Activated CD4-positive, alpha-beta T cell treated with anti-CD3 and anti-CD28 coated beads, Interleukin-2, amount 10 ng/mL, durations not matched to agents 24 days and 14 days (primary cell): ENCODE measurements at regions not wholly inside any gene's neighbourhood (a gene's known extent, or its start where the extent isn't known, plus 50 kb on each side); places are given as distances from the start of the nearest gene placed in this dataset.

ENCODE experiments used
- DNase-seq: peaks from one replicate; pipeline ENCODE4 v3.0.0; 2022
- H3K27ac Mint-ChIP-seq: one replicate; pipeline ENCODE4 v1.8.0; 2022; ENCODE audit warnings: mild to moderate bottlenecking, mixed read lengths
- H3K27me3 Mint-ChIP-seq: one replicate; pipeline ENCODE4 v1.8.0; 2022; ENCODE audit warnings: mixed read lengths
- H3K36me3 Mint-ChIP-seq: one replicate; pipeline ENCODE4 v1.8.0; 2022; ENCODE audit warnings: low read depth, mild to moderate bottlenecking, mixed read lengths
- H3K4me1 Mint-ChIP-seq: one replicate; pipeline ENCODE4 v1.8.0; 2021; ENCODE audit warnings: mixed read lengths
- H3K4me3 Mint-ChIP-seq: one replicate; pipeline ENCODE4 v1.8.0; 2022; ENCODE audit warnings: mild to moderate bottlenecking, moderate library complexity, mixed read lengths
- H3K9me3 Mint-ChIP-seq: one replicate; pipeline ENCODE4 v1.8.0; 2021; ENCODE audit warnings: mixed read lengths
- intact Hi-C: fragments of 100-400 bp; cut with micrococcal nuclease; formaldehyde crosslinking; loops from one replicate; pipeline ENCODE4 v1.15.1; 2023

DNA sequence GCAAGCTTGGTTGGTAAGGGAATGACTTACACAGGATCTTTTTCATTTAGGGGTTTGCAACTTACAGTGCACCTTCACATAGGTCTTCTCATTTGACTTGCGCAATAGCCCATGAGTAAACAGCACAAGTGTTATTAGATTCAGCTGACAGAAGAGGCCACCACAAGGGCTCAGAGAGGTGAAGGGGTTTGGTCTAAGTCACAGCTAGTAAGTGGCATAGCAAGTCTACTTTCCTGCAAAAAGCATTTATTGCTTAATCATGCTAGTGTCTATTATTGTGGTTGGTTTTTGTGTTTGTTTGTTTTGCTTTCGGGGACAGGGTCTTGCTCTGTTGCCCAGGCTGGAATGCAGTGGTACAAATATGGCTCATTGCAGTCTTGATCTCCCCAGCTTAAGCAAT is 83.3 kb downstream of the SPRY1 start:
- no peak for DNase-seq
- Mint-ChIP-seq H3K4me1 (peaks cover 44% of the 10 kb centered on the region), H3K27ac (no peak overlapping the region), H3K9me3 (peaks cover 7% of the 10 kb centered on the region), H3K27me3 (no peaks in the 10 kb centered on the region), H3K36me3 (no peaks in the 10 kb centered on the region), H3K4me3 (no peak overlapping the region)
- intact Hi-C loops: no loop called here

DNA sequence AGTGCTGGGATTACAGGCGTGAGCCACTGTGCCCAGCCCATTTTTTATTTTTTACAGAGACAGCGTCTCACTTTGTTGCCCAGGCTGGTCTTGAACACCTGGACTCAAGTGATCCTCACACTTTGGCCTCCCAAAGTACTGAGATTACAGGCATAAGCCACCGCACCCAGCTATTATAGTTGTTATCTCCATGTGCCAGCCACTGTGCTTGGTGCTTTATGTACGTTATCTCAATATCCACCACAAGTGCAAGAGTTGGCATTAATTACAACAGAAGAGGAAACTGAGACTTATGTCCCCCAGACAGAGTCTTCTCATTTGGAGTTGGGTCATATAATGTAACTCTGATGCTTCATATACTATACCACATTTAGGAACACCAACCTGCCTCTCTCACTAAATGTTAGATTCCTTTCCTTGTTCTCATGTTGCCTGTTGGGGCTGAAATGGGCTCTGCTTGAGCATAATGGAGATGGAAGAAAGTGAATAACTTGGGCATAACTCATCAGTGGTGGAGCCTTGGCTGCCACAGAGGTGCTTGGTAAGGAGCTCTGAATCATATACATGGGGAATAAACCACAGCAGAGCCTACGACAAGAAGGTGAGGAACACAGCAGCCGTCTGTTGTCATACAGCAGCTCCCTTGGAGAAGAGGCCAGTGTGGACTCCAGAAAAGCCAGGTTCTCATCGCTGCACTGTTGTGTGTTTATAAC is 84.3 kb downstream of the SPRY1 start:
- H3K27ac Mint-ChIP-seq: peak overlapping the region; percentile 78
- no peak overlapping the region for H3K4me3 Mint-ChIP-seq
- H3K9me3 Mint-ChIP-seq: peaks cover 7% of the 10 kb centered on the region
- intact Hi-C loops: loop anchor here (1.0 kb wide), 1 partner anchor 8 kb away; no protein-coding TSS in a partner anchor
- H3K36me3 Mint-ChIP-seq: no peaks in the 10 kb centered on the region
- H3K4me1 Mint-ChIP-seq: peaks cover 46% of the 10 kb centered on the region
- H3K27me3 Mint-ChIP-seq: no peaks in the 10 kb centered on the region
- DNase-seq: no peak

DNA sequence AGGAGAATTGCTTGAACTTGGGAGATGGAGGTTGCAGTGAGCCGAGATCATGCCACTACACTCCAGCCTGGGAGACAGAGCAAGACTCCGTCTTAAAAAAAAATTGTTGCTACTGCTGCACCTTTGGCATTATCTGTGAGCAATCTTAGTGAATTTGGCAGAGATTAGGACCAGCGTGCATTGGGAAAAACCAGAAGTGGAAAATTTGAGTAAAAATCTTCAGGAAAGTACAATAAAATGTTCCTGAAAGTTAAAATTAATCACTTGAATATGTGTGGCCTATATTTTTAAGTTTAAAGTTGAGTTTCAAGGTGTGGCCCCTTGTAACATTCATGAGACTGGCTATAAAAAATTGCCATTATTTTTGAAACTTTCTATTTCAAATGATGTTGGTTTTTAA is 85.1 kb downstream of the SPRY1 start:
- Mint-ChIP-seq H3K36me3 (no peaks in the 10 kb centered on the region), H3K4me3 (no peak overlapping the region), H3K27me3 (no peaks in the 10 kb centered on the region), H3K4me1 (peaks cover 43% of the 10 kb centered on the region), H3K9me3 (peaks cover 4% of the 10 kb centered on the region), H3K27ac (no peak overlapping the region)
- DNase-seq: no peak
- intact Hi-C loops: loop anchor here (1.0 kb wide), 1 partner anchor 8 kb away; no protein-coding TSS in a partner anchor

DNA sequence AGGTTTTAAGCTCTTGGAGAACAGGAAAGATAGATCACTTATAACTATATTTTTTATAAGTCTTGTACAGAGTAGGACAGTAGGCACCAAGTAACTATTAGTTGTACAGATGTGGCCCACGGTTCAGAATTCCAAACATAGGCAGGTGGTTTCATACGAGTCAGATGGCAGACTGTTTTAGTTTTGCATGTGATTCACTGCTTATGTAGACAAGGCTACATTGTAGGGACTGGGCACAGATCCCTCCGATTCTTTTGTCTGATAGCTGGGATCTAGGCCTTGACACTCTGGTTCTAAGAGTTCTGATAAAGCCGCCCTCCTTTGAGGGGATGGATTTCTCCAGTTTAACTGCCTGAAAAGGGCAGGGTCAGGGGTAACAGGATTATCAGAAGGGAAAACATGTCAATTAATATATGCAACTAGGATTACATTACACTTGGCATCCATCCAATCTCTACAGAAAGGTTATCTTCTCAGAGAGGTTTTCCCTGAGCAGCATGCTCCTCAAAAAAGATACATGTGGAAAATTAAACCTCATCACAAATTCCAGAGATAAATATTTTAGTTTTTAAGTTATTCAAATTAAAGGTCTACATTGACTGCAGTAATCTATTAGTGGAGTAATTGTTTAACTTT is 87.8 kb downstream of the SPRY1 start:
- Mint-ChIP-seq H3K27me3 (no peaks in the 10 kb centered on the region), H3K4me3 (no peak overlapping the region), H3K4me1 (peaks cover 27% of the 10 kb centered on the region), H3K27ac (no peak overlapping the region), H3K36me3 (peaks cover 2% of the 10 kb centered on the region), H3K9me3 (peaks cover 4% of the 10 kb centered on the region)
- intact Hi-C loops: no loop called here
- DNase-seq: no peak

DNA sequence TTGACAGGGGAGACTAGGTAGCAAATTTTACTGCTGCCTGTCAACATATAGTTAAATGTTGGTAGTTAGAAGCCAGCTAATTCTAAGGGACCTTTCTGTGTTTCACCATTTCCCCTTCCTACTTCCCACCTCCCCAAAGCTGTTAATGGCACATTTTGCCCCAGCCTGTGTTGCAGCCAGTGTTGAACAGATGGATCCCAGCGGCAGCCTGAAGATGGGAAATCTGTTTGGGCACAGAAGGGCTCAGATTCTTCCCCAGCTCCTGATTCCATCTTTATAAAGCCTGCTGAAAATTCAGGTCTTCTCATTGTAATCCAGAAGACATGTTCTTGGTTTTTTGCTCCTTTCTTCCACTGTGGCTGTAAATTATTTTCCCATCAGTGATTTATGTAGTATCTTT is 89.0 kb downstream of the SPRY1 start:
- Mint-ChIP-seq H3K36me3 (peaks cover 2% of the 10 kb centered on the region), H3K27me3 (no peaks in the 10 kb centered on the region), H3K9me3 (peaks cover 4% of the 10 kb centered on the region), H3K4me1 (peaks cover 24% of the 10 kb centered on the region), H3K27ac (no peak overlapping the region), H3K4me3 (no peak overlapping the region)
- intact Hi-C loops: no loop called here
- DNase-seq: no peak

DNA sequence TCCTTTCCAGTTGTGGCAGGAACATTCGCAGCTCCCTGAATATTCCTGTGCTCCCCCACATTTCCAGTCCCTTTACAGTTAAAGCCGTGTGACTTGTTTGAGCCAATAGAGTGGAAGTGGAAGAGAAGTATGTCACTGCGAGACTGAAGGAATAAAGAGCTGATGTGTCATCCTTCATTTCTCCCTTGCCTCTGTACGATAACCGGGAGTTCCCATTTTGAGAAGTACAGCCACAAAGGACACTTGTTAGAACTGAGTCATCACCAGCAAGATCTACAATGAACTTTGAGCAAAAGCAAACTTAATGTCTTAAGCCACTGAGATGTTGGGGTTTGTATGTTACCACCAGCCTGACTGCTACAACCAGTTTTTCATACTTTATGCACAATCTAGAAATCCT is 92.3 kb downstream of the SPRY1 start:
- no peaks in the 10 kb centered on the region for H3K27me3 Mint-ChIP-seq

DNA sequence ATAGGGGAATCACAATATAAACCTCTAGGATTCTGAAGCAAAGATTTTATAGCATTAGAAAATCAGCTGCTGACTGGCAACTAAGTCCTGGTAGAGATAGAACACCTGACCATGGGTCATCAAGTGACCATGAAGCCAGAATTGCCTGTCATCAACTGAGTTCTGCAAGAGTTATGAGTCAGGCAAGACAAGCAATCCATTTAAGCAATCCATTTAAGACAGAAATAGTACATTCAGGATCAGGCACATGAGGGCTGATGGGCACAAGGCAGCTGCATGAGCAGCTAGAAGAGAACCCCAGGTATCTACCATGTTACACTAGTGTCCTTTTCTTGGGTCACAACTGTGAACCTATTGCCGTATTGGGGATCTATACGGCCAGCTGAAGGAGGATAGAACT is 98.9 kb downstream of the SPRY1 start:
- peaks cover 4% of the 10 kb centered on the region for H3K9me3 Mint-ChIP-seq
- H3K4me3 Mint-ChIP-seq: no peak overlapping the region
- no peaks in the 10 kb centered on the region for H3K36me3 Mint-ChIP-seq
- H3K4me1 Mint-ChIP-seq: no peaks in the 10 kb centered on the region
- peak; percentile 40 for DNase-seq
- no peak overlapping the region for H3K27ac Mint-ChIP-seq
- peaks cover 1% of the 10 kb centered on the region for H3K27me3 Mint-ChIP-seq
- intact Hi-C loops: no loop called here

More for the DNA sequence above, 92.3 kb downstream of the SPRY1 start:
- intact Hi-C loops: loop anchor here (1.0 to 2.0 kb wide), 4 partner anchors 8 to 90 kb away; no protein-coding TSS in a partner anchor
- Mint-ChIP-seq H3K4me3 (no peak overlapping the region), H3K9me3 (peaks cover 4% of the 10 kb centered on the region), H3K36me3 (peaks cover 2% of the 10 kb centered on the region), H3K27ac (peak overlapping the region; percentile 72), H3K4me1 (peaks cover 14% of the 10 kb centered on the region)
- DNase-seq: peak; percentile 63

DNA sequence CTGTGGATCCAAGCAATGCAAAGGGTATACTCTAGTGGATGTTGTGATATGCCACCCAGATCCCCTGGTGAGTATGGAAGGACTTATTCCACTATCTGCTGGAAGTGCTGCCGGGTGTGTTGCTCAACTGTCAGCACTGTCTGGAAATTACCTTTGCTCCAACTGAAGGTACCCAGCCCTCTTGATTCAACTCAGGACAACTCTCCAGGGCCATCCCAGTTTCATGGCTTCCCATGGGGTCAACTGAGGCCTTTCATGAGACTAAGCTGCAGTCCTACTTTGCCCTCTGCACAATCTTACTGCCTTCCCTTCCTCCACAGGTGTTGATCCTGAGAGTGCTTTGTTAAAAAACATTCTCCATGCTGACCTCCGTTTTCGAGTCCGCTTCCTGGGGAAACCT is 99.8 kb downstream of the SPRY1 start:
- no peak overlapping the region for H3K27ac Mint-ChIP-seq
- H3K4me3 Mint-ChIP-seq: no peak overlapping the region
- intact Hi-C loops: no loop called here
- H3K9me3 Mint-ChIP-seq: peaks cover 4% of the 10 kb centered on the region
- DNase-seq: peak; percentile 41
- peaks cover 4% of the 10 kb centered on the region for H3K27me3 Mint-ChIP-seq
- no peaks in the 10 kb centered on the region for H3K4me1 Mint-ChIP-seq
- no peaks in the 10 kb centered on the region for H3K36me3 Mint-ChIP-seq

DNA sequence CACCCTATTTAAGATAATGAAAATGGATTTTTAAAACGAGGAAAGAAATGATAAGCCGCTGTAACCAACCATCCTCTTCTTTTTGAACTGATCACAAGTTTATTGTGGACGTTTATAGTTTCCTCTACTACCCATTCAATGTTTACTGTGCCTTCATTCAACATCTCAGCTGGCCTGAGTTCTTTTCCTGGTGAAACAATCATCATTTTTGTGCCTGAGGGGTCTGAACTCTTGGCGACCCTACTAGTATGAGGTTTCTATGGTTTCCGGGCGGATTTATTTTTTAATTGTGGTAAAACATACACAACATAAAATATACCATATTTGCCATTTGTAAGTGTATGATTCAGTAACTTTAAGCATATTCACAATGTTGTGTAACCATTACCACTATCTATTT is 100.7 kb downstream of the SPRY1 start:
- Mint-ChIP-seq H3K9me3 (peaks cover 4% of the 10 kb centered on the region), H3K27me3 (peaks cover 4% of the 10 kb centered on the region), H3K27ac (no peak overlapping the region), H3K4me1 (no peaks in the 10 kb centered on the region), H3K4me3 (no peak overlapping the region), H3K36me3 (no peaks in the 10 kb centered on the region)
- no peak for DNase-seq
- intact Hi-C loops: no loop called here

DNA sequence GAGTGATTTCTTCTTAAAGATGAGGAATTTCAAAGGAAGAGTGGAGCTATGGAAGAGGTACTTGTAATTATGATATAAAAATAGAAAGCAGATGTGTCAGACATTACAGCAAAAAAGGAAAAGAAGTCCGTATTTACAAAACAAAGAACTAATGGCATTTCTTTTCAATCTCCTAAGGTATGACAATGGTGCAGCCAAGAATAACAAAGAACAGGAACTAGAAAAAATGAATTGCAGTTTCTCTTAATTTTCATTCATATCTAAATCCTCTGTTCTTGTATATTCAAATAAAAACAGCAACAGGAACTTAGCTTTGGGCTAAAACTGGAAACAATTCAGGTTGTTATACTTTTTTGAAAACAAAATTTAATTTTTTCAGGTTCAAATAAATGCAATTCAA is 105.1 kb downstream of the SPRY1 start:
- peaks cover 14% of the 10 kb centered on the region for H3K4me1 Mint-ChIP-seq
- intact Hi-C loops: no loop called here
- no peak overlapping the region for H3K4me3 Mint-ChIP-seq
- no peaks in the 10 kb centered on the region for H3K9me3 Mint-ChIP-seq
- peaks cover 1% of the 10 kb centered on the region for H3K36me3 Mint-ChIP-seq
- H3K27ac Mint-ChIP-seq: no peak overlapping the region
- DNase-seq: no peak
- H3K27me3 Mint-ChIP-seq: peaks cover 27% of the 10 kb centered on the region

DNA sequence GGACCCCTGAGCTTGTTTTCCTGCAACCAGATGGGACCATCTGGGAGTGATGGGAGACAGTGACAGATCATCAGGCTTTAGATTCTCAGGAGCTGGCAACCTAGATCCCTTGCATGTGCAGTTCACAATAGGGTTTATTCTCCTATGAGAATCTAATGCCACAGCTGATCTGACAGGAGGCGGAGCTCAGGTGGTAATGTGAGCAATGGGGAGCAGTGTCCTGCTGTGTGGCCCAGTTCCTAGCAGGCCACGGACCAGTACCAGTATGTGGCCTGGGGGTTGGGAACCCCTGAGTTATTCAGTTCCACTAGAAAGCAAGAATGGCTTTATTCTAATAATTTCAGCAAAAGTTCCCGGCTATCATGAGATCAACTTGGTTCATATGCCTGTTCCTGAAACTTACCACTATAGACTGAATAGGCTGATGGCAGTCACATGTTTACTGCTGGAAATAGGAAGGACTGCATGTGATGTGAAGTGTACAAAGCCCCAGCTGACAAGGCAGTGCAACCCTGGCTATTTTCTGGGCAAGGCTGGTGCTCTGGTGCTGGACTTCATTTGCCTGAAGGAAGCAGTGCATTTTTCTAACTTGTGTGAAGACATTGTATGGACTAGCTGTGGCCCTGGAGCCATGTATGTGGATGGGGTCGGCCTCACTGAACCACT is 107.2 kb downstream of the SPRY1 start:
- H3K27ac Mint-ChIP-seq: no peak overlapping the region
- no peaks in the 10 kb centered on the region for H3K9me3 Mint-ChIP-seq
- no peak for DNase-seq
- peaks cover 15% of the 10 kb centered on the region for H3K4me1 Mint-ChIP-seq
- intact Hi-C loops: no loop called here
- peaks cover 36% of the 10 kb centered on the region for H3K27me3 Mint-ChIP-seq
- peaks cover 1% of the 10 kb centered on the region for H3K36me3 Mint-ChIP-seq
- H3K4me3 Mint-ChIP-seq: no peak overlapping the region

DNA sequence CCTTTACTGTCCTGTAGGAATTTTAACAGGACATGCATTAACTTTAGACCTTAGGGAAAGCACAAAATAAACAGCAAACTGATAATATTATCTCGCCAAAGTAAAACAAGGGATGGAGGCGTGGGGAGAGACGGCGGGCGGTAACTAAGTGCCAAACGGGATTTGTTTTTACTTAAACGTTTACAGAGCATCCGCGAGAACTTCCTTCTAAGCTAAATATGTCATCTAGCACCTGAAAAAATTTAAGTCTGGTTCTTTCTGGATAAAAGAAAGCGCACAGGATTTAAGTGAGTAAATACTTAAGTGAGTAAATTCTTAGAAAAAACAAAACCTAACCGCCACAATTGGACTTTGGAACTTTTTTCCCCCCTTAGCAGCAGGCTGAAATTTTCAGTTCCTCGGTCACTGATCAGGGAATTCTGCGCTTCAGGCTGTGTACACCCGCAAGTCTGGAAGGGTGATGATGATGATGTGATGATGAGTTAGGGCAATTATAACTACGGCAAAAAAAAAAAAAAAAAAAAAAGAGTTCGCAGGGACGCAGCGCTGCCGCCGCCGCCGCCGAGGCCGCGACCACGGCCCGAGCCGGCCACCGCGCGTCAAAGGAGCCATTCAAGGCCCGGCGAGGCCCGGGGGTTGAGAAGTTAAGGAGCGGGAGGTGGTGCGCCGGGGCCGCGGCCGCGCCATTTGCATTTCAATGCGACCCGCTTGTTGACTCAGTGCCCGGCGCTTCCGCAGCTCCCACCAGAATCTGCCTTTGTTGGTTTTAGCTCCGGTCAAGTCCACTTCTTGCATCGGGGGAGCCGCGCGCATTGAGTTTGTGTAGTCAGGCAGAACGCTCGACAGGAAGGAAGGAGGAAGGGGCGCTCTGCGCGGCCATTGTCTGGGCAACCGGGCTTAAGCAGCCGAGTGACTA is 108.8 kb downstream of the SPRY1 start:
- peak overlapping the region; percentile 83 for H3K27ac Mint-ChIP-seq
- DNase-seq: peak; percentile 74

DNA sequence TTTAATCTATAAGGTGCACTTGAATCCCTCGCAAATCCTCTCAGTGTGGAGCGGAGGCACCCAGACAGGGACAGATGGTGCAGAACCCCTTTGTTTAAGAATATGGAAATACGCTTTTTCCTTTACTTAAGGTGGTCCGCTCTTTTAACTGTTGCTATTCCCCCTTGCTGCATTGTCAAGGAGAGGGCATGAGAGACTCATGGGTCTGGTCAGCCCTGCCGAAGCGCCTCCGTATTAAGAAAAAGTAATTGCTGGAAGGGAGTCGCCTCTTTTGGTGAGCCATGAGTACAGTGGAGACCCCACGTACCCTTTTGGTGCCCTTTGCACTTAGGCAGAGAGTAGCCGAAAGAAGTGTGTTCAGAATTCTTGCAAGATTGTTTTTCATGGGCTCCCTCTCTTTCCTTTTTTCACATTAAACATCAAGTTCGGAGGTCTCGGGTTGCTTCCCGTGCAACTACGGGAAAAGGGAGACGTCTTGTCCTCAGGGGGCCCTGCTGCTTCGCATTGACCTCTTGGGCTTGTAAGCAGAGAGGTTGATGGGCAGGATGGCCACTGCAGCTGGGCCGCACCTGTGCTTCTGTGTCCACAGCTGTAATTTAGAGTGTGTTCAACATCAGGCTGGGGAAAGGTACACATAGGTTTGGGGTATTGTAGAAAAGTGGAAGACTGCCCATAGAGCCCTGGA is 109.6 kb downstream of the SPRY1 start:
- H3K4me1 Mint-ChIP-seq: peaks cover 15% of the 10 kb centered on the region
- H3K27me3 Mint-ChIP-seq: peaks cover 36% of the 10 kb centered on the region
- no peak for DNase-seq
- no peaks in the 10 kb centered on the region for H3K9me3 Mint-ChIP-seq
- H3K27ac Mint-ChIP-seq: no peak overlapping the region
- H3K4me3 Mint-ChIP-seq: peak overlapping the region; percentile 92
- H3K36me3 Mint-ChIP-seq: peaks cover 1% of the 10 kb centered on the region
- intact Hi-C loops: loop anchor here (5.0 kb wide), 1 partner anchor 109 kb away; the partner anchor contains the start of gene SPRY1

More for the DNA sequence above, 108.8 kb downstream of the SPRY1 start:
- Mint-ChIP-seq H3K27me3 (peaks cover 38% of the 10 kb centered on the region), H3K9me3 (no peaks in the 10 kb centered on the region), H3K4me3 (peak overlapping the region; percentile 92), H3K36me3 (peaks cover 1% of the 10 kb centered on the region), H3K4me1 (peaks cover 15% of the 10 kb centered on the region)
- intact Hi-C loops: loop anchor here (5.0 kb wide), 1 partner anchor 108 kb away; the partner anchor contains the start of gene SPRY1
